WERI-Rb-1 (cell line): ENCODE measurements at regions not wholly inside any gene's neighbourhood (a gene's known extent, or its start where the extent isn't known, plus 50 kb on each side); places are given as distances from the start of the nearest gene placed in this dataset.

Experiments
- DNase-seq: peaks from one replicate; pipeline ENCODE4 v3.0.0-alpha.2; 2020
- H3K27ac ChIP-seq: fragments of 250-450 bp; sonication (Bioruptor Pico); 2 replicates; pipeline ENCODE4 v1.5.1; 2020; ENCODE audit warnings: mild to moderate bottlenecking, moderate library complexity
- H3K27me3 ChIP-seq: fragments of 250-450 bp; sonication (Bioruptor Pico); 2 replicates; pipeline ENCODE4 v1.5.1; 2021; ENCODE audit warnings: mild to moderate bottlenecking, low read depth, moderate library complexity; ENCODE audit not compliant: insufficient read depth, severe bottlenecking
- H3K36me3 ChIP-seq: fragments of 250-450 bp; sonication (Bioruptor Pico); 2 replicates; pipeline ENCODE4 v1.5.1; 2020; ENCODE audit warnings: mild to moderate bottlenecking, moderate library complexity
- H3K4me3 ChIP-seq: 2 replicates; pipeline ENCODE4 v1.5.1; 2011; ENCODE audit warnings: low read depth, mild to moderate bottlenecking, control low read depth, low read length
- H3K9me3 ChIP-seq: fragments of 250-450 bp; sonication (Bioruptor Pico); 2 replicates; pipeline ENCODE4 v1.5.1; 2021; ENCODE audit warnings: mild to moderate bottlenecking, moderate library complexity; ENCODE audit not compliant: severe bottlenecking
- TF ChIP-seq, protein P1 (sequence below): IDR thresholded peaks from 2 replicates; pipeline ENCODE4 v1.5.1; 2011; ENCODE audit warnings: low read depth, mild to moderate bottlenecking, control low read depth, inconsistent platforms, low read length

- no peaks in the 10 kb centered on the region for H3K36me3 ChIP-seq
Measured at GRCh38 chr5:74096325-74096724, 470.3 kb downstream of the ARHGEF28 start.

DNA sequence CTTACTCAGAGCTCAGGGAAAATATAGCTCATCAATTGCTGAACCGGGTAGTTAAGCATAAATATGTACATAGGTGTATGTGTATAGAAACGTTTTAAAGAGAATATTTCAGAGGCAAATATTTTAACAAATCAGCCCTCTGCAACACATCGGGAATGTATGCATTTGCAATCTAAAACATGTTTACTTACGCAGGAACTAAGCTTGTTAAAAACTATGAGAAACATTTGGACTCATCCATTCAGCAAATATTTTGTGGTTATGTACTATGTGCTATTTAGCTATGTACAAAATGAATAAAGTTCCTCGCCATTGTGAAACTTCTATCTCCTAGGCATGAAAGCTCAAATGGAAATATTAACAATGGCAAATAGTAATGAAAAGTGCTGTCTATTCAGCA is 469.9 kb downstream of the ARHGEF28 start:
- H3K27ac ChIP-seq, result no peak overlapping the region

More at GRCh38 chr5:74096325-74096724, 470.3 kb downstream of the ARHGEF28 start:
- no peak overlapping the region for H3K4me3 ChIP-seq
- TF ChIP-seq, protein P1, sequence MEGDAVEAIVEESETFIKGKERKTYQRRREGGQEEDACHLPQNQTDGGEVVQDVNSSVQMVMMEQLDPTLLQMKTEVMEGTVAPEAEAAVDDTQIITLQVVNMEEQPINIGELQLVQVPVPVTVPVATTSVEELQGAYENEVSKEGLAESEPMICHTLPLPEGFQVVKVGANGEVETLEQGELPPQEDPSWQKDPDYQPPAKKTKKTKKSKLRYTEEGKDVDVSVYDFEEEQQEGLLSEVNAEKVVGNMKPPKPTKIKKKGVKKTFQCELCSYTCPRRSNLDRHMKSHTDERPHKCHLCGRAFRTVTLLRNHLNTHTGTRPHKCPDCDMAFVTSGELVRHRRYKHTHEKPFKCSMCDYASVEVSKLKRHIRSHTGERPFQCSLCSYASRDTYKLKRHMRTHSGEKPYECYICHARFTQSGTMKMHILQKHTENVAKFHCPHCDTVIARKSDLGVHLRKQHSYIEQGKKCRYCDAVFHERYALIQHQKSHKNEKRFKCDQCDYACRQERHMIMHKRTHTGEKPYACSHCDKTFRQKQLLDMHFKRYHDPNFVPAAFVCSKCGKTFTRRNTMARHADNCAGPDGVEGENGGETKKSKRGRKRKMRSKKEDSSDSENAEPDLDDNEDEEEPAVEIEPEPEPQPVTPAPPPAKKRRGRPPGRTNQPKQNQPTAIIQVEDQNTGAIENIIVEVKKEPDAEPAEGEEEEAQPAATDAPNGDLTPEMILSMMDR, result no peak
- no peaks in the 10 kb centered on the region for H3K27me3 ChIP-seq
- DNase-seq, result no peak
- no peak overlapping the region for H3K27ac ChIP-seq
- H3K9me3 ChIP-seq, result no peaks in the 10 kb centered on the region

GRCh38 chr5:74094782-74095108 is 468.7 kb downstream of the ARHGEF28 start:
- Histone ChIP-seq H3K27ac (no peak overlapping the region), H3K4me3 (no peak overlapping the region), H3K9me3 (no peaks in the 10 kb centered on the region)

More for the DNA sequence above, 469.9 kb downstream of the ARHGEF28 start:
- TF ChIP-seq, protein P1, result no peak
- Histone ChIP-seq H3K4me3 (no peak overlapping the region), H3K36me3 (no peaks in the 10 kb centered on the region), H3K27me3 (no peaks in the 10 kb centered on the region), H3K9me3 (no peaks in the 10 kb centered on the region)
- no peak for DNase-seq

GRCh38 chr5:74094096-74094781 is 468.2 kb downstream of the ARHGEF28 start:
- no peaks in the 10 kb centered on the region for H3K27me3 ChIP-seq
- no peak overlapping the region for H3K27ac ChIP-seq
- TF ChIP-seq, protein P1, result no peak
- no peaks in the 10 kb centered on the region for H3K9me3 ChIP-seq
- no peak for DNase-seq
- H3K4me3 ChIP-seq, result no peak overlapping the region
- H3K36me3 ChIP-seq, result no peaks in the 10 kb centered on the region

More at GRCh38 chr5:74094782-74095108, 468.7 kb downstream of the ARHGEF28 start:
- DNase-seq, result no peak
- TF ChIP-seq, protein P1, result no peak
- Histone ChIP-seq H3K27me3 (no peaks in the 10 kb centered on the region), H3K36me3 (no peaks in the 10 kb centered on the region)

DNA sequence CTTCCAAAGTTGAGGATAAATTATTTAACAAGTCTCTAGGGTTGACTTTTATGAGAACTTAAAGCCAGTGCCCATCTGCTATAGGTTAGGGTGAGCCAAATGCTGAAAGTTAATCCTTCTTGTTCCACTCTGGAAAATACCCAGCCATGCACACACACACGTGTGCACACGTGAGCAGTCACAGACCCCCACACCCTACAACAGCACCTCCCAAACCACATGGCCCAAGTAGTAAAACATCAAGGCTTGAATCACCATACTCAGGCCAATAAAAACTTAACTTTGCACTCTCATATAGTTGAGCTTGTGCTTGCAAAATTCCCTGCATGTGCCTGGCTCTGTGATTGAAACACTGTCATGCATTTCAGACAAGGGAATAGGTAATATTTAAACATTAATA is 467.6 kb downstream of the ARHGEF28 start:
- TF ChIP-seq, protein P1, result no peak
- H3K27ac ChIP-seq, result no peak overlapping the region
- no peak overlapping the region for H3K4me3 ChIP-seq
- DNase-seq, result peak; percentile 30
- no peaks in the 10 kb centered on the region for H3K9me3 ChIP-seq
- H3K36me3 ChIP-seq, result no peaks in the 10 kb centered on the region
- no peaks in the 10 kb centered on the region for H3K27me3 ChIP-seq

DNA sequence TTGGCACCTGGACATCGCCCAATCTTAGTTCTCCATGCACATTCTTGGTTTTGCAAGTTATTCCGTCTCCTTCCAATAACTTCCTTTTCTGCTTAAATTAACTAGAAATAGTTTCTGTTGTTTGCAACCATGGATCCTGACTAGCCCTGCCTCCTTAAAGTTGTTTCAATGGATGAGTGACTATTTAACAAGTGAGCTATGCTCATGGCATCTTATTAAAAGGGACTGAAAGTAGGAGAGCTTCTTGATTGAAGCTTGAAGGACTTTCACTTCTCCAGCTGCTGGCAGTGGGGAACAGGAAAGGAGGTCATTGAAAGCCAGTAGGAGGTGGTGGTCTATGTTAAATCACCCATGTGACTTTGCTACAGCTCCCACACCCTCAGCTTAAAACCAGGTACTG is 466.8 kb downstream of the ARHGEF28 start:
- no peaks in the 10 kb centered on the region for H3K9me3 ChIP-seq
- TF ChIP-seq, protein P1, result no peak

More for the DNA sequence above, 466.8 kb downstream of the ARHGEF28 start:
- Histone ChIP-seq H3K4me3 (no peak overlapping the region), H3K36me3 (no peaks in the 10 kb centered on the region), H3K27me3 (no peaks in the 10 kb centered on the region), H3K27ac (no peak overlapping the region)
- DNase-seq, result no peak
